Neural cell (in vitro differentiated cells): ENCODE measurements at regions not wholly inside any gene's neighbourhood (a gene's known extent, or its start where the extent isn't known, plus 50 kb on each side); places are given as distances from the start of the nearest gene placed in this dataset.

ENCODE experiments used
- CTCF ChIP-seq: fragments of 450-650 bp; IDR thresholded peaks from 2 replicates; pipeline ENCODE4 v1.5.1; 2014; ENCODE audit warnings: antibody characterized with exemption, mild to moderate bottlenecking, moderate library complexity; ENCODE audit not compliant: poor library complexity, severe bottlenecking
- EZH2 ChIP-seq: fragments of 200-600, 300-800 bp; shearing (Covaris generic), sonication (generic); IDR thresholded peaks from 2 replicates; pipeline ENCODE4 v1.6.1; 2014; ENCODE audit warnings: antibody characterized with exemption, low read length, borderline replicate concordance, mild to moderate bottlenecking; ENCODE audit not compliant: insufficient read depth, poor library complexity, severe bottlenecking

GRCh38 chr20:8938532-8938931 is 130.4 kb upstream of the PLCB4 start:
- TF ChIP-seq EZH2 (no peak), CTCF (no peak)
